ENCODE measurements at regions not wholly inside any gene's neighbourhood (a gene's known extent, or its start where the extent isn't known, plus 50 kb on each side); places are given as distances from the start of the nearest gene placed in this dataset.

GRCh38 chr11:131248588-131248987, 121.8 kb upstream of the NTM start:
- TF ChIP-seq EZH2phosphoT487 (IDR thresholded peaks at IDR 0.05; ENCODE audit: borderline replicate concordance, low read depth, low read length) (no peak), CTCF (conservative IDR thresholded peaks at IDR 0.05; ENCODE audit: low read length) (no peak)
- Histone ChIP-seq H3K36me3 (ENCODE audit: insufficient read depth, low read length) (no peaks in the 10 kb centered on the region), H2AFZ (ENCODE audit: low read length) (no peak overlapping the region), H3K79me2 (ENCODE audit: insufficient read depth, low read depth, low read length) (no peaks in the 10 kb centered on the region), H3K9me2 (ENCODE audit: insufficient read depth, low read length) (no peaks in the 10 kb centered on the region), H4K20me1 (ENCODE audit: insufficient read depth, low read length) (no peaks in the 10 kb centered on the region), H3K4me2 (ENCODE audit: low read length) (no peak overlapping the region), H3K4me3 (ENCODE audit: low read depth, low read length, poor library complexity, severe bottlenecking) (no peak overlapping the region), H3K4me1 (ENCODE audit: insufficient read depth, low read length, poor library complexity, severe bottlenecking) (no peaks in the 10 kb centered on the region), H3K27ac (ENCODE audit: low read depth, low read length, poor library complexity, severe bottlenecking) (no peak overlapping the region), H3K9me3 (ENCODE audit: low read length) (no peaks in the 10 kb centered on the region)
- no peak for DNase-seq (ENCODE audit: low spot score)
- BruUV-seq (replicated peaks): no TSS peak
- ChIA-PET CTCF (ENCODE audit: unreplicated experiment) (no interaction called here), POLR2A (no interaction called here)
- intact Hi-C loops (cut with micrococcal nuclease; ENCODE audit: unreplicated experiment): loop anchor here (5.0 to 10.0 kb wide), 2 partner anchors 146 to 424 kb away; no protein-coding TSS in a partner anchor

- no peaks in the 10 kb centered on the region for H3K79me2 ChIP-seq (ENCODE audit: insufficient read depth, low read depth, low read length)
- no peaks in the 10 kb centered on the region for H3K9me3 ChIP-seq (ENCODE audit: low read length)
- no peak overlapping the region for H3K4me3 ChIP-seq (ENCODE audit: low read depth, low read length, poor library complexity, severe bottlenecking)
- H2AFZ ChIP-seq (ENCODE audit: low read length): no peak overlapping the region
- no TSS peak for BruUV-seq (replicated peaks)
- CTCF ChIA-PET (ENCODE audit: unreplicated experiment): no interaction called here
- no peaks in the 10 kb centered on the region for H4K20me1 ChIP-seq (ENCODE audit: insufficient read depth, low read length)
- POLR2A ChIA-PET: no interaction called here
- no peak for DNase-seq (ENCODE audit: low spot score)
- no peaks in the 10 kb centered on the region for H3K9me2 ChIP-seq (ENCODE audit: insufficient read depth, low read length)
- intact Hi-C loops (cut with micrococcal nuclease; ENCODE audit: unreplicated experiment): no loop called here
- no peaks in the 10 kb centered on the region for H3K4me1 ChIP-seq (ENCODE audit: insufficient read depth, low read length, poor library complexity, severe bottlenecking)
- H3K36me3 ChIP-seq (ENCODE audit: insufficient read depth, low read length): no peaks in the 10 kb centered on the region
- TF ChIP-seq EZH2phosphoT487 (IDR thresholded peaks at IDR 0.05; ENCODE audit: borderline replicate concordance, low read depth, low read length) (no peak), CTCF (conservative IDR thresholded peaks at IDR 0.05; ENCODE audit: low read length) (no peak)
- H3K27ac ChIP-seq (ENCODE audit: low read depth, low read length, poor library complexity, severe bottlenecking): no peak overlapping the region
- H3K4me2 ChIP-seq (ENCODE audit: low read length): no peak overlapping the region
These were observed 117.2 kb upstream of the NTM start for GRCh38 chr11:131253142-131253655.

GRCh38 chr11:131253656-131254151, 116.7 kb upstream of the NTM start:
- Histone ChIP-seq H3K79me2 (ENCODE audit: insufficient read depth, low read depth, low read length) (no peaks in the 10 kb centered on the region), H4K20me1 (ENCODE audit: insufficient read depth, low read length) (no peaks in the 10 kb centered on the region), H3K4me1 (ENCODE audit: insufficient read depth, low read length, poor library complexity, severe bottlenecking) (no peaks in the 10 kb centered on the region), H3K4me3 (ENCODE audit: low read depth, low read length, poor library complexity, severe bottlenecking) (no peak overlapping the region), H3K9me2 (ENCODE audit: insufficient read depth, low read length) (no peaks in the 10 kb centered on the region), H3K9me3 (ENCODE audit: low read length) (no peaks in the 10 kb centered on the region), H3K27ac (ENCODE audit: low read depth, low read length, poor library complexity, severe bottlenecking) (no peak overlapping the region), H3K4me2 (ENCODE audit: low read length) (no peak overlapping the region), H2AFZ (ENCODE audit: low read length) (no peak overlapping the region), H3K36me3 (ENCODE audit: insufficient read depth, low read length) (no peaks in the 10 kb centered on the region)
- BruUV-seq (replicated peaks): no TSS peak
- CTCF ChIA-PET (ENCODE audit: unreplicated experiment): no interaction called here
- intact Hi-C loops (cut with micrococcal nuclease; ENCODE audit: unreplicated experiment): no loop called here
- no peak for DNase-seq (ENCODE audit: low spot score)
- POLR2A ChIA-PET: no interaction called here
- TF ChIP-seq EZH2phosphoT487 (IDR thresholded peaks at IDR 0.05; ENCODE audit: borderline replicate concordance, low read depth, low read length) (no peak), CTCF (conservative IDR thresholded peaks at IDR 0.05; ENCODE audit: low read length) (no peak)
